ENCODE measurements at regions not wholly inside any gene's neighbourhood (a gene's known extent, or its start where the extent isn't known, plus 50 kb on each side); places are given as distances from the start of the nearest gene placed in this dataset.

DNA sequence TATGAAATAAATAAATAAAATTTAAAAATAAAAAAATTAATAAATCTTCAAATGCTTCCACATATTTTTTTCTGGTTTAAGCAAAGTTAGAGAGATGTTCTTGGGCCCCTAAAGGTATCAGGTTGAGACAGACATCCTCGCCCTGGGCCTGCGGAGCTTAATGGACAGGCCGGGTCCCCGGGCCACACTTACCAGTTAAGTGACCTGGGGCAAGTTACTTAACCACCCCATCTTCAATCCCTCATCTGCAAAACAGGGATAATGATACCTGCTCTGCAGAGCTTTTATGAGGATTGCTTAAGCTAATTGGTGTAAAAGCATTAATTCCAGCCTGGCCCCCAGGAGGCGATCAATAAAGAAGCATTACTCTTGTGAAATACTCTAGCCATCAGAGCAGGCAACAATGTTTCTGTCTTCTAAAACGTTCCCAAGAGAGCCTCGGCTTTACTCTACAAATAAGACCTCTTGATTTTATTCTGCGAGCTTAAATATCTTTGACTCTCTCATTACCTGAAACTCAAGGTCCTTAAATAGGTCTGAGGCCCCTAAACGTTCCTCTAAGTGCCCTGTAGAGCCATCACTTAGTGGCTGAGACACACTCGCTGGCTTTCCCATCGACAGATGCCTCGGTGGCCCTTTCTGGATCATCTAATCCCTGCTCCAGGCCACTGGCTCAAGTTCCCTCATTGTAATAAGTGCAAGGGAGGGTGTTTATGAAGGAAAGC lies 81.1 kb upstream of the DIO3 start:
- no peak overlapping the region for H3K4me3 ChIP-seq (ENCODE audit: control insufficient read depth, low read depth, low read length)
- no peak for DNase-seq (ENCODE audit: low read depth)
- TF ChIP-seq, protein P1, sequence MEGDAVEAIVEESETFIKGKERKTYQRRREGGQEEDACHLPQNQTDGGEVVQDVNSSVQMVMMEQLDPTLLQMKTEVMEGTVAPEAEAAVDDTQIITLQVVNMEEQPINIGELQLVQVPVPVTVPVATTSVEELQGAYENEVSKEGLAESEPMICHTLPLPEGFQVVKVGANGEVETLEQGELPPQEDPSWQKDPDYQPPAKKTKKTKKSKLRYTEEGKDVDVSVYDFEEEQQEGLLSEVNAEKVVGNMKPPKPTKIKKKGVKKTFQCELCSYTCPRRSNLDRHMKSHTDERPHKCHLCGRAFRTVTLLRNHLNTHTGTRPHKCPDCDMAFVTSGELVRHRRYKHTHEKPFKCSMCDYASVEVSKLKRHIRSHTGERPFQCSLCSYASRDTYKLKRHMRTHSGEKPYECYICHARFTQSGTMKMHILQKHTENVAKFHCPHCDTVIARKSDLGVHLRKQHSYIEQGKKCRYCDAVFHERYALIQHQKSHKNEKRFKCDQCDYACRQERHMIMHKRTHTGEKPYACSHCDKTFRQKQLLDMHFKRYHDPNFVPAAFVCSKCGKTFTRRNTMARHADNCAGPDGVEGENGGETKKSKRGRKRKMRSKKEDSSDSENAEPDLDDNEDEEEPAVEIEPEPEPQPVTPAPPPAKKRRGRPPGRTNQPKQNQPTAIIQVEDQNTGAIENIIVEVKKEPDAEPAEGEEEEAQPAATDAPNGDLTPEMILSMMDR (conservative IDR thresholded peaks at IDR 0.05; ENCODE audit: control insufficient read depth, insufficient read depth, low read depth, low read length) = no peak

DNA sequence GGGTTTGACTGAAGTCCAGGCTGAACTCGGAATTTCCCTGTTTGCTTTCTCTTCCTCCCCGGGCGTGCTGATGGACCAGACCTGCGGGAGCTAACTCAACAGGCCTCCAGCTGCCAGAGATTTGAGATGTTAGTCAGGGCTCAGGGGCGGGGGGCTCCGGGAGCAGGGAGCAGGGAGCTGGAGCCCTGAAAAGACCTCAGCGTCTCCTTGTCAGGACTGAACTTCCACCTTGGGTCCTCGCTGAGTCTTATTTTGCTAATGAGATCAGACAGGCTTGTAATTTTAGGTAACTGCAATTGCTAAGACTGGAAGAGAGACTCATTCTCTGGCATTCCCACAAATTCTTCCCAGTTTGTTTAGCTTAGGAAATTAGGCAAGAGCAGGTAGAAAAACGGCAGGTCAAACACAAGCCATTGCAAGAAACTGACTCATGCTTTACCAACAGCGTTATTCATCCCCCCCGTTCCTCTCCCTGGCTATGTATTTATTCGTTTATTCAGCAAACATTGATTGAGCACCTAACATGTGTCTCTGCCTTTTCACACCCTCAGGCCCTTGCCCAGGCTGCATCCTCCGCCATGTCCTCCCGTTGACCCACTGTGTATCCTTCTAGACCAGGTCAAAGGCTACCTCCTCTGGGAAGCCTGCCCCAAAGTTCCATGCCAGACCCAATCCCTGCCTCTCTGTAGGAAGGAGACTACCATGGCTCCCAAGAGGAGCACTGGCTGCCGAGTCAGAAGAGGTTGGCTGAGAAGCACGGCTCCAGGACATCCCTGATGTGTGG lies 80.4 kb upstream of the DIO3 start:
- no peak overlapping the region for H3K4me3 ChIP-seq (ENCODE audit: control insufficient read depth, low read depth, low read length)

DNA sequence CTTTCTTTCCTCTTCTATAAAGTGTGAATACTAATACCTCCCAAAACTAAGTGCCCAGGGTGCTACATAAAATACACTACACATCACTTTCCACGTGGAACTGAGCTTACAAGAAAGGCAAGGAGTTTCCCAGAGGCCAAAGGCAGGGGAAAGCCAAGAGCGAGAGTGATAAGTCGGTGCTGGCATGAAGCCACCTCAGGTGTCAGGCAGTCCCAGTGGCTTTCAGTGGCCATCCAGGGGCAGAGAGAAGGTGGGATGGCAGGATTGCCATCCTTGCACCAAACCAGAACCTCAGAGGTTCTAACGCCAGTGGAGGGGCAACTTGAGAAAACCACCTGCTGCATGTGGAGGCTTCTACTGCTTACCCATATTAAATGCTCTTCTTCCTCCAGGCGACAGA lies 79.7 kb upstream of the DIO3 start:
- DNase-seq (ENCODE audit: low read depth) = no peak
- TF ChIP-seq, protein P1 (conservative IDR thresholded peaks at IDR 0.05; ENCODE audit: control insufficient read depth, insufficient read depth, low read depth, low read length) = no peak
- no peak overlapping the region for H3K4me3 ChIP-seq (ENCODE audit: control insufficient read depth, low read depth, low read length)

More for the DNA sequence above, 80.4 kb upstream of the DIO3 start:
- TF ChIP-seq, protein P1 (conservative IDR thresholded peaks at IDR 0.05; ENCODE audit: control insufficient read depth, insufficient read depth, low read depth, low read length) = no peak
- peak; percentile 56 for DNase-seq (ENCODE audit: low read depth)

DNA sequence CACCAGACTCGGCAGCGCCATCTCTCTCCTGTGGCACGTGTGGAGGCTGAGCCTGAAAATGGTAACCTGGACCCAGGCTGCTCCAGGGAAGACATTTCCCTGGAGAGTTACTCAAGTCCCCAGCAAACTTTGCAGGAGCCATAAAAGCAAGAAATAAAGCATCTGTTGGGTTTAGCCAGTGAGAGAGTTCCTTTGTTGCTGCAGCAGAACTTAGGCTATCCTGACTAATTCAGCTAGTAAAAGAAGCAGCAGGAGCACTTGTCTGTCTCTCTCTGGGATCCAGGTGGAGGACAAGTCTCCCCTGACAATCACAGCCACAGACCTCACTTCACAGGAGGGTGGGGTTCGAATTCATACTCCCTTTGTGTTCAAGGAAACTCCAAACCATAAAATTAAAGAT lies 79.2 kb upstream of the DIO3 start:
- no peak for DNase-seq (ENCODE audit: low read depth)
- TF ChIP-seq, protein P1 (conservative IDR thresholded peaks at IDR 0.05; ENCODE audit: control insufficient read depth, insufficient read depth, low read depth, low read length) = no peak
- no peak overlapping the region for H3K4me3 ChIP-seq (ENCODE audit: control insufficient read depth, low read depth, low read length)

DNA sequence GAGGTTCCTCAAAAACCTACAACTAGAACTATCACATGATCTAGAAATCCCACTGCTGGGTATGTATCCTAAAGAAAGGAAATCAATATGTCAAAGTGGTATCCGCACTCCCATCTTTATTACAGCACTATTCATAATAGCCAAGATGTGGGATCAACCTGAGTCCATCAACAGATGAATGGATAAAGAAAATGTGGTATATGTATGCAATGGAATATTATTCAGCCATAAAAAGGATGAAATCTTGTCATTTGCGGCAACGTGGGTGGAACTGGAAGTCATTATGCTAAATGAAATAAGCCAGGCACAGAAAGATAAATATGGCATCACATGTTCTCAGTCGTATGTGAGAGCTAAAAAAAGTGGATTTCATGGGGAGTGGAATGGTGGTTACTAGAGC lies 77.5 kb upstream of the DIO3 start:
- no peak overlapping the region for H3K4me3 ChIP-seq (ENCODE audit: control insufficient read depth, low read depth, low read length)
- DNase-seq (ENCODE audit: low read depth) = no peak
- TF ChIP-seq, protein P1 (conservative IDR thresholded peaks at IDR 0.05; ENCODE audit: control insufficient read depth, insufficient read depth, low read depth, low read length) = no peak

DNA sequence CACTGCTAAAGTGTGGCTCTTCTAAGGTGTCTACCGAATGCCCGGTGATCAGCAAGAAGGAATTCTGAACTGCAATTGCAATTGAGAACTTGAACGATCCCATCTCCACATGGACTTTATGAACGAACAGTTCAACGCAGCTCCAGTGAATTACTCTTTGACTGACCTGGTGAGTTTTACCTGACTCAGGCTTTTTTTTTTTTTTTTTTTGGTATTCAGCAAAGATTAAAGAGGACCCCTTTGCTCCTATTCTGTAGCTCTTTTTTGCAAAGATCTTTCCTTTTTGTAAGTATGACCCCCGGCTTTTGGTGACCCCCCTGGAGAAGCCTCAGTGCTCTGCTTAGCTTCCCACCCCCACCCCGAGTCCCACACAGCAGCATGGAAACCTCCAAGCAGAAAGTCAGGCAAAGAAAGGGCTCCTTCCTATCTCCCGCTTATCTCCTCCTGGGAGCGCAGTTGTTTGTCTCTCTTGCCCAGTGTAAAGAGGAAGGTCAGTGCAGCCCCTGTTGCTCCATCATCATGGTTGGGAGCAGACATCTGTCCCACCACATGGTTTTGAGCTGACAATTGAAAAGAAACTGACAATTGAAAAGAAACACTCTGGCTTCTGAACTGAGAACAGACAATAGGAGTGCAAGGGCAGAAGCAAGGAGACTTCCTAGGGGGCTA lies 72.1 kb upstream of the DIO3 start:
- no peak for DNase-seq (ENCODE audit: low read depth)
- TF ChIP-seq, protein P1 (conservative IDR thresholded peaks at IDR 0.05; ENCODE audit: control insufficient read depth, insufficient read depth, low read depth, low read length) = no peak
- H3K4me3 ChIP-seq (ENCODE audit: control insufficient read depth, low read depth, low read length) = no peak overlapping the region
